ENCODE measurements at regions not wholly inside any gene's neighbourhood (a gene's known extent, or its start where the extent isn't known, plus 50 kb on each side); places are given as distances from the start of the nearest gene placed in this dataset.

- no peaks in the 10 kb centered on the region for H3K9me3 ChIP-seq
- H3K27me3 ChIP-seq: peaks cover 5% of the 10 kb centered on the region
- intact Hi-C loops (cut with DNase I): no loop called here
- DNase-seq (no peak), ATAC-seq (no peak)
- H3K4me3 ChIP-seq: no peak overlapping the region
- no peak overlapping the region for H3K27ac ChIP-seq
- no peak for TF ChIP-seq CTCF (IDR thresholded peaks at IDR 0.05)
- H3K4me1 ChIP-seq: no peaks in the 10 kb centered on the region
- H3K36me3 ChIP-seq: no peaks in the 10 kb centered on the region
These were observed 252.0 kb upstream of the ASIC2 start for GRCh38 chr17:33545124-33545523.

GRCh38 chr17:33550261-33550660, 257.2 kb upstream of the ASIC2 start:
- intact Hi-C loops (cut with DNase I): no loop called here
- Histone ChIP-seq H3K4me3 (no peak overlapping the region), H3K27ac (no peak overlapping the region), H3K36me3 (no peaks in the 10 kb centered on the region), H3K4me1 (no peaks in the 10 kb centered on the region), H3K9me3 (no peaks in the 10 kb centered on the region), H3K27me3 (peaks cover 5% of the 10 kb centered on the region)
- DNase-seq: no peak
- no peak for TF ChIP-seq CTCF (IDR thresholded peaks at IDR 0.05)
- no peak for ATAC-seq

GRCh38 chr17:33551075-33551474, 258.0 kb upstream of the ASIC2 start:
- ATAC-seq: no peak

GRCh38 chr17:33551911-33552310, 258.8 kb upstream of the ASIC2 start:
- ATAC-seq: no peak
- Histone ChIP-seq H3K27me3 (peaks cover under 1% of the 10 kb centered on the region), H3K27ac (no peak overlapping the region), H3K4me1 (no peaks in the 10 kb centered on the region), H3K9me3 (no peaks in the 10 kb centered on the region), H3K36me3 (no peaks in the 10 kb centered on the region), H3K4me3 (no peak overlapping the region)
- DNase-seq: no peak
- intact Hi-C loops (cut with DNase I): no loop called here
- no peak for TF ChIP-seq CTCF (IDR thresholded peaks at IDR 0.05)

More at GRCh38 chr17:33551075-33551474, 258.0 kb upstream of the ASIC2 start:
- no peaks in the 10 kb centered on the region for H3K9me3 ChIP-seq
- no peak for TF ChIP-seq CTCF (IDR thresholded peaks at IDR 0.05)
- H3K4me3 ChIP-seq: no peak overlapping the region
- no peaks in the 10 kb centered on the region for H3K36me3 ChIP-seq
- intact Hi-C loops (cut with DNase I): no loop called here
- H3K4me1 ChIP-seq: no peaks in the 10 kb centered on the region
- H3K27ac ChIP-seq: no peak overlapping the region
- peaks cover 5% of the 10 kb centered on the region for H3K27me3 ChIP-seq
- DNase-seq: no peak

- peaks cover 4% of the 10 kb centered on the region for H3K9me3 ChIP-seq
- intact Hi-C loops (cut with DNase I): no loop called here
- H3K4me3 ChIP-seq: no peak overlapping the region
- DNase-seq (no peak), ATAC-seq (no peak)
- no peaks in the 10 kb centered on the region for H3K4me1 ChIP-seq
- no peak for TF ChIP-seq CTCF (IDR thresholded peaks at IDR 0.05)
- no peaks in the 10 kb centered on the region for H3K36me3 ChIP-seq
- H3K27me3 ChIP-seq: no peaks in the 10 kb centered on the region
- no peak overlapping the region for H3K27ac ChIP-seq
These were observed 267.1 kb upstream of the ASIC2 start for GRCh38 chr17:33560165-33560564.

GRCh38 chr17:33560871-33561270, 267.8 kb upstream of the ASIC2 start:
- Histone ChIP-seq H3K27ac (no peak overlapping the region), H3K36me3 (no peaks in the 10 kb centered on the region), H3K27me3 (no peaks in the 10 kb centered on the region), H3K4me1 (no peaks in the 10 kb centered on the region), H3K9me3 (peaks cover 4% of the 10 kb centered on the region), H3K4me3 (no peak overlapping the region)
- TF ChIP-seq CTCF (IDR thresholded peaks at IDR 0.05): no peak
- ATAC-seq: no peak
- intact Hi-C loops (cut with DNase I): no loop called here
- no peak for DNase-seq

Measured in upper lobe of right lung (tissue), 1 donor.